Loucy (cell line): ENCODE measurements at regions not wholly inside any gene's neighbourhood (a gene's known extent, or its start where the extent isn't known, plus 50 kb on each side); places are given as distances from the start of the nearest gene placed in this dataset.

Experiments
- H2AFZ ChIP-seq: fragments of 200-600 bp; sonication (generic); 2 replicates; pipeline ENCODE4 v1.6.0; 2016; ENCODE audit warnings: antibody characterized with exemption, mild to moderate bottlenecking, low read length, moderate library complexity
- H3F3A ChIP-seq: fragments of 200-600 bp; 2 replicates; pipeline ENCODE4 v1.6.0; 2016; ENCODE audit warnings: antibody characterized with exemption, low read depth, mild to moderate bottlenecking
- H3K27me3 ChIP-seq: fragments of 200-600 bp; sonication (generic); 2 replicates; pipeline ENCODE4 v1.6.1; 2014; ENCODE audit warnings: low read length, mild to moderate bottlenecking; ENCODE audit not compliant: insufficient read depth, poor library complexity, severe bottlenecking
- H3K36me3 ChIP-seq: fragments of 200-600 bp; sonication (generic); 2 replicates; pipeline ENCODE4 v1.6.1; 2016; ENCODE audit warnings: low read length; ENCODE audit not compliant: insufficient read depth
- H3K4me1 ChIP-seq: fragments of 200-600 bp; sonication (generic); 2 replicates; pipeline ENCODE4 v1.5.1; 2014; ENCODE audit warnings: low read length, mild to moderate bottlenecking; ENCODE audit not compliant: insufficient read depth, poor library complexity, severe bottlenecking
- H3K4me2 ChIP-seq: fragments of 200-600 bp; sonication (generic); 2 replicates; pipeline ENCODE4 v1.6.0; 2014; ENCODE audit warnings: antibody characterized with exemption, low read length, low read depth, mild to moderate bottlenecking; ENCODE audit not compliant: poor library complexity, severe bottlenecking
- H3K4me3 ChIP-seq: fragments of 200-600 bp; sonication (generic); 2 replicates; pipeline ENCODE4 v1.5.1; 2014; ENCODE audit warnings: low read length, mild to moderate bottlenecking, mixed read lengths; ENCODE audit not compliant: poor library complexity, severe bottlenecking
- H3K79me2 ChIP-seq: fragments of 200-600 bp; sonication (generic); 2 replicates; pipeline ENCODE4 v1.6.1; 2014; ENCODE audit warnings: low read length; ENCODE audit not compliant: insufficient read depth
- H3K9ac ChIP-seq: fragments of 200-600 bp; sonication (generic); 2 replicates; pipeline ENCODE4 v1.6.0; 2014; ENCODE audit warnings: mild to moderate bottlenecking, low read depth, low read length, moderate library complexity; ENCODE audit not compliant: poor library complexity, severe bottlenecking
- H3K9me2 ChIP-seq: fragments of 200-600 bp; sonication (generic); replicated peaks from 2 replicates; pipeline ENCODE4 v1.6.1; 2016; ENCODE audit warnings: low read depth, low read length, mixed read lengths
- H3K9me3 ChIP-seq: fragments of 200-600 bp; sonication (generic); 2 replicates; pipeline ENCODE4 v1.6.1; 2014; ENCODE audit warnings: mild to moderate bottlenecking, antibody characterized with exemption, low read length, low read depth; ENCODE audit not compliant: insufficient read depth
- H4K20me1 ChIP-seq: fragments of 200-600 bp; sonication (generic); 2 replicates; pipeline ENCODE4 v1.6.0; 2014; ENCODE audit warnings: antibody characterized with exemption, low read length, mild to moderate bottlenecking; ENCODE audit not compliant: insufficient read depth, poor library complexity, severe bottlenecking
- CTCF ChIP-seq: fragments of 200-600 bp; sonication (generic); conservative IDR thresholded peaks from 2 replicates; pipeline ENCODE4 v1.5.1; 2014; ENCODE audit warnings: mild to moderate bottlenecking, antibody characterized with exemption, low read length
- EZH2phosphoT487 ChIP-seq: fragments of 200-600 bp; IDR thresholded peaks from 2 replicates; pipeline ENCODE4 v1.6.1; 2018; ENCODE audit warnings: antibody characterized with exemption, mild to moderate bottlenecking, moderate library complexity, borderline replicate concordance

- no peak overlapping the region for H3K4me3 ChIP-seq
- no peaks in the 10 kb centered on the region for H4K20me1 ChIP-seq
- H2AFZ ChIP-seq, result no peak overlapping the region
- H3K4me1 ChIP-seq, result no peaks in the 10 kb centered on the region
- no peaks in the 10 kb centered on the region for H3F3A ChIP-seq
- no peak overlapping the region for H3K4me2 ChIP-seq
- TF ChIP-seq CTCF (no peak), EZH2phosphoT487 (no peak)
- no peaks in the 10 kb centered on the region for H3K9me3 ChIP-seq
- no peaks in the 10 kb centered on the region for H3K79me2 ChIP-seq
- H3K9me2 ChIP-seq, result no peaks in the 10 kb centered on the region
- H3K36me3 ChIP-seq, result no peaks in the 10 kb centered on the region
- no peak overlapping the region for H3K9ac ChIP-seq
- H3K27me3 ChIP-seq, result no peaks in the 10 kb centered on the region
These were observed 820.9 kb downstream of the SLC6A15 start for GRCh38 chr12:84091651-84092050.

- Histone ChIP-seq H3K27me3 (no peaks in the 10 kb centered on the region), H3K9ac (no peak overlapping the region), H3K36me3 (no peaks in the 10 kb centered on the region), H3K79me2 (no peaks in the 10 kb centered on the region), H2AFZ (no peak overlapping the region), H3K4me1 (no peaks in the 10 kb centered on the region), H3K4me2 (no peak overlapping the region), H3K4me3 (no peak overlapping the region), H3K9me3 (no peaks in the 10 kb centered on the region), H3F3A (no peaks in the 10 kb centered on the region), H4K20me1 (no peaks in the 10 kb centered on the region), H3K9me2 (no peaks in the 10 kb centered on the region)
- TF ChIP-seq CTCF, result no peak
These were observed 823.2 kb downstream of the SLC6A15 start for GRCh38 chr12:84089356-84089755.

DNA sequence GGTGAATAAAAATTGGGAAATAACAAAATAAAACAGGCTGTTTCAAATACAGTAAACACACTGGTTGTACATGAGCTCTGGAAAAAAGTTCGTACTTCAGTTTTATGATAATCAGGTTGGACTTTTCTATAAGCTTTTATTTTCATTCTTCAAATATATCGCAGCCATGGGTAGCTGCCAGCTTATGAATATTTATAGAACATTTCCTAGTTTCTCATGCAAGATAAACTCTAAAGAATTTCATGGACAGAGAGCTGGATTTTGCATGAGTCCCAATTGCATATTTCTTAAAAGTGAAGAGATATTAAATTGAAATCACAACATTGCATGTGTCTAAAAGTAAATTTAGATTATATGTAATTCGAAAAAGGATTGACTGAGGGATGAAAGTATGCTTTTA, 827.6 kb downstream of the SLC6A15 start:
- no peaks in the 10 kb centered on the region for H3K9me2 ChIP-seq
- no peak overlapping the region for H3K4me3 ChIP-seq
- TF ChIP-seq EZH2phosphoT487 (no peak), CTCF (no peak)
- H3K9me3 ChIP-seq, result no peaks in the 10 kb centered on the region
- H3K27me3 ChIP-seq, result no peaks in the 10 kb centered on the region
- no peaks in the 10 kb centered on the region for H4K20me1 ChIP-seq
- no peak overlapping the region for H3K4me2 ChIP-seq
- H3F3A ChIP-seq, result no peaks in the 10 kb centered on the region
- no peaks in the 10 kb centered on the region for H3K36me3 ChIP-seq
- H3K4me1 ChIP-seq, result no peaks in the 10 kb centered on the region
- no peaks in the 10 kb centered on the region for H3K79me2 ChIP-seq
- no peak overlapping the region for H2AFZ ChIP-seq
- no peak overlapping the region for H3K9ac ChIP-seq
